Forelimb muscle (tissue), 1 donor: ENCODE measurements at regions not wholly inside any gene's neighbourhood (a gene's known extent, or its start where the extent isn't known, plus 50 kb on each side); places are given as distances from the start of the nearest gene placed in this dataset.

ENCODE experiments used
- DNase-seq: peaks from one replicate; pipeline ENCODE4 v3.0.0-alpha.2; 2013; ENCODE audit warnings: low read depth

DNA sequence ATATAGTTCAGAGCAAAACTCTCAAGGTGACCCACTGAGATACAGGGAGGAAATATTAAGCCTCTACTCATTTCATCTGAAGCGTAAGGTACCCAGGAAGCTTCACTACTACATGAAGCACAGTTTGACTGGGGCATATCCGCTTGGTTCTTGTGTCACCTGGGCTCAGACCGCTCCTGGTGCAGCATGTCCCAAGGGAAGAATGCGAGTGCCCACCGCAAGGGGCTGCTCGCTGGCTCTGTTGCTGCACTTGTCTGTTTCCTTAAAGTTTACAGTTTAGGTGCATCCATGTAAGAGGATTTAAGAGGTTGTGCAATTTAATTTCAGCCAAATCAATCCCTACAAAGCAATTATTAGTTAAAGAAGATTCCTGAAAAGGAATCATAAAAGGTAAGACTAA lies 507.8 kb downstream of the FBXO15 start:
- DNase-seq = no peak

DNA sequence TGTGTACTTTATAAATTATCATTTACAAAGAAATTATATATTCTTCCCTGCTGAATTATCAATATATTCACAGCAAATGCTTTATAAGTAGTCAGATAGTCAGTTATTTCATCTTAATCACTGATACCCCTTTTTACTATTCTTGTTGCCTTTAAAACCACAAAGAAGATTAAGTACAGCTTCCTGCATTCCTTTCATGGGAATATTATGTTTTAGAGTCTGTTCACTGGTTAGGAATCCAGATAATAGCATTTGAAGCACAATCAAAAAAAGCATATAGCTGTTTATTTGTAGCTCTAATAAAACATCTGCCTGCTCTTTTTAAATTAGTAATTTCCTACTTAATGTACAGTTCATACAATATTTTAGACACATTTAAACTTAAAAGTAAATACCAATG lies 508.9 kb downstream of the FBXO15 start:
- DNase-seq = no peak

DNA sequence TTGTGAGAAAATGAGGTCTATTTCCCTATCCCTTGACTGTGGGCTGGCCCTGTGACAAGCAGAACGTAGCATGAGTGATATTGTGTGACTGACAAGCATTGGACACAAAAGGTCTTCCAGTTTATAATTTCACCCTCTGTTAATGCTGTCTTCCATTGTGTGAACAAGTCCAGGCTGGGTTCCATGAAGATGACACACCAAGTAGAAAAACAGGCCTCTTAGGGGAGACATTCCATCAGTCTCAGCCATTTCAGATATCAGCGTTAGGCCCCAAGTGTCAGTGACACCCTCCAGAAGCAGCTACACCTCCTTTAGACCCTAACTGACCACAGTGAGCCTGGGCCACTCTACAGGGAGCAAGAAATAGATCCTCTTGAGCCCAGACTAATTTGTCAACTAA lies 511.3 kb downstream of the FBXO15 start:
- DNase-seq = no peak

DNA sequence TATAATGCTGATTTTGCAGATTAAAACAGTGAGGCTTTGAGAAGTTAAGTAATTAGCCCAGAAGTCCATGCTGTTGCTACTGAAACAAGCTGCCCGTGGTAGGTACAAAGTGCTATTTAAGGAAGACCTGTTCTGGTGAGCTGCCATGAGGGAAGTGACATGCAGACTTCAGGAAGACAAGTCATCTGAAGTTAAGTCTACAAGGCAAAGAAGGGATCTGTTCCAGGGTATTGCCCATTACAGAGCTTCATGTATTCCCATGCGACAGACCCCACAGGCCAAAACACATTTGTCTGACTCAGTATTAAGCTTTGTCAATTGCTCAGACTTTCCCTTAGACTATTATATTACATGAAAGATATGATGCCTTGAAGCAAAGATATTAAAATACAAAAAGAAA lies 520.8 kb downstream of the FBXO15 start:
- DNase-seq = no peak

DNA sequence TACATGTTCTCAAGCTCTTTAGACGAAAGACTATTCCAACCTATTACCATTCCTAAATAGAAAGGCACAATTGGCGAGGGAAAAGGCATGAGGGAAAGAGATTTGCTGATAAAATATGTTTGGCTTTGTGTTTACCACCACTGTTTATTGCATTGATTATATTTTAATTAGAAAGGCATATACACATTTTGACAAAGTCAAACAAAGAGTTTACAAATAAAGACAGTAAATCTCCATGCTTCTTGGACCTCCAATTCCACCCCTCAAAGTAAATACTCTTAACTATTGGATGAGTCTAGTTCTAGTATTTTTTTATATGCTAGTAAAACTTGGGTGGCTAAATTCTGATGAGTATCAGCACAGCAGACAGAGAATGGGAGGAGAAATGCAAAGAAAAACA lies 521.4 kb downstream of the FBXO15 start:
- no peak for DNase-seq

DNA sequence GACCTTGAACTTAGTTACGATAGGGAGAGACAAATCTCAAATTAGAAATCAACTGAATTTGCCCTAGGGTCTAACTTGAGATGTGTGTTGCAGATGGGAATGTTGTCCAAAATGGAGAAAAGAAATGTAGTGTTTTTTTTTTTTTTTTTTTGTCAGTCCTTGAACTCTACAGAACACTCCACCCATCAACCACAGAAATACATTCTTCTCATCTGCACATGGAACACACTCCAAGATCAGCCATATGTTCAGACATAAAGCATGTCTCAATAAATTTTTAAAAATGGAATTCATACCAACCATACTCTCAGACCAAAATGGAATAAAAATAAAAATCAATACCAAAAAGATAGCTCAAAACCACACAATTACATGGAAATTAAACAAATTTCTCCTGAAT lies 526.5 kb downstream of the FBXO15 start:
- DNase-seq = no peak

DNA sequence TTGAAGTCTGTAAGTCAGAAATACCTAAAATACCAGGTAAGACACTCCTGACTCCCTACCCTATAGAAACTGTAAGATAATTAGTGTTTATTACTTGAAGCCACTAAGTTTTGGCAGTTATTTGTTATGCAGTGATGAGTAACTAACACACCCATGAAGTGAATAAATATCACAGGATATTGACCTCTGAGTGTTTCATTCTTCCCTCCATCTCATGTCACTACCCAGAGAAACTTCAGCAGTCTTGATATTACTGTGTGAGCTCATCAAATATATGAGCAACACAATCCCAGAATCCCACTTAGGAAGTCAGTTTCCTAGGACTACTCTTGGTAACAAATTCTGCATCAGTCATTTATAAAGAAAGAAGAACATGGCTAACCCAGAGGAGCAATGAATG lies 529.7 kb downstream of the FBXO15 start:
- no peak for DNase-seq

DNA sequence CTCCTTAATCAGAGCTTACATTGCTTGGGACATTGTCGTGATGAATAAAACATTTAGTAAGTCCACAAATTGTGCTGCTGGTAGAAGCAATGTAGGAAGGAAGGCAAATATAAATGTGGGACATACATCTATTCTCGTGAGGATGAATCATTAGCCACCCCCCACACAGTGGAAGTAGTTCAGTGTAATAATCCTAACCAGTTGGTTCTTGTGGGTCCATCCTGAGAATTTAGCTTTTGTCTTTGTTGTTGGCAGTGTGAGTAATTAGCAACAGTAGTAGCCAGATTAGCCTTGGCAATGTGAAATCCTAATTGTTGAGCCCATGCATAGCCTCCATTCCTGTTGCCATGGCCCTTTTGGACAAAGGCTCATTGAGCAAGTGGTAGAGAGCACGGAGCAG lies 532.1 kb downstream of the FBXO15 start:
- no peak for DNase-seq

DNA sequence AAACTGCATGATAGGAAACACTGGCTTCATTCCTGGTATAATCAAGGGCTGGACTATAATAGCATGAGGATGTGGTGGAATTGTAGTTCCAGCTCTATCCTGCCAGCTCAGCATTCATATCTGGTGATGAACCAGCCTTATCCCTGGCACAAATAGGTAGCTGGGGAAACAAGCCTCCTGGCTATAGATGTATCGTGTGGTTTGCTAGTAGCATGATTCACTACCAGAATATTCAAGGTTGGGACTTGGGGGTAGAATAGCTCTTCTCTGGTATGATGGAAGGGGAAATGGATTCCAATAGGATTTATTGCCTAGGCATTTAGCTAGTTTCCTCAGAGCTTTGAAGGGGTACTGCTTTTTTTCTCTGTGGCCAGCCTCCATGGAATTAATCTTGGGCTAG lies 532.8 kb downstream of the FBXO15 start:
- DNase-seq = no peak

DNA sequence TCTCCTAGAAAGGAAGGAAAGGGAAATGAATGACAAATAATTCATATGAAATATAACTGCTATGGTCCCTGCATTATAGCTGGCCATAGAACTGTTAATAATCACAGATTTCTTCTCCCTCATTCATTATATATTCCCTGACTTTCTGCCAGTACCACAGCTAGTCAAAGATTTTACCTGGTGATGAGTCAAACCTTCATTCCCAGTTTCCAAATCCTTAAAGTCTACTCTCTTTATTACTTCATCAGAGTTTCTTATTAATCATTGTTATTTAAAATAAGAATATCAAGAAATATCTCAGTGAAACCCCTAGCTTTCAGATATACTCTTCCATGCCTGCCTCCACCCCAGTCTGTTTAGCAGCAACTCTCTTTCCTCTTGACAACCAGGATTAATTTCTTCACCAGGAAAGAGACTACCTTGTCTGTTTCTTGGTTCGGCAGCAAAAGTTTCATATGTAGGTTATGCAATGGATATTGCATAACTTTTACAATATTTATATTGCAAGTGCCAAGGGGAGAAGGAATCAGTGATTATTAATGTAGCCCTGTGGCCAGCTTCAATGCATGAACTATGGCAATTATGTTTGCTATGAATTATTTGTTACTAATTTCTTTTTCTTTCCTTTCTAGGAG lies 533.8 kb downstream of the FBXO15 start:
- no peak for DNase-seq

DNA sequence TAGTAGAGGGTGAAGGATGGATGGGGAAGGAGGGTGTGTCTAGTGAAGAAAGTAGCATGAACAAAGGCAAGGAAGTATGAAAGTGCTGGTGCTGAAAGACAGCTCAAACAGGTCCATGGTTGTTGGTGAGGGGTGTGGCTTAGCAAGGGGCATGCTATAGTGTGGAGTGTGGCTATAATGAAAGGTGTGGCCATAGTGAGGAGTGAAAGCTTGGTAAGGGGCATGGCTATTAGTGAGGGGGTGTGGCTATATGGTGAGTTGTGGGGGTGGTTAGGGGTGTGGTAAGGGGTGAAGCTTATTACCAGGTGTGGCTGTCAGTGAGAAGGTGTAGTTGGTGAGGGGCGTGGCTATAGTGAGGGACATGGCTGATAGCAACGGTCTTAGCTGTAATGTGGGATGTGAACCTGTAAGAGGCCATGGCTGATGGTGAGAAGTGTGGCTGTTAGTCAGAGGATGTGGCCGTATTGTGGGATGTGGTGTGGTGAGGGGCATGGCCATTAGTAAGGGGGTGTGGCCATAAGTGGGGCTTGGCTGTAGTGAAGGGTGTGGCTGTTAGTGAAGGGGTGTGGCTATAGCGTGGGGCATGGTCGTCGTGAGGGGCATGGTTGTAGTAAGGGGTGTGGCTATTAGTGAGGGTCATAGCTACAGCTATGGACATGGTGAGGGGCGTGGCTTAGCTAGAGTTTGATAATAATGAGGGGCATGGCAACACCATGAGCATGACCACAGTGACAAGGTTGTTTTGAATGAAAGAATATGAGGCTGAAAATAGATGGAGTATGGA lies 549.6 kb downstream of the FBXO15 start:
- DNase-seq = no peak

DNA sequence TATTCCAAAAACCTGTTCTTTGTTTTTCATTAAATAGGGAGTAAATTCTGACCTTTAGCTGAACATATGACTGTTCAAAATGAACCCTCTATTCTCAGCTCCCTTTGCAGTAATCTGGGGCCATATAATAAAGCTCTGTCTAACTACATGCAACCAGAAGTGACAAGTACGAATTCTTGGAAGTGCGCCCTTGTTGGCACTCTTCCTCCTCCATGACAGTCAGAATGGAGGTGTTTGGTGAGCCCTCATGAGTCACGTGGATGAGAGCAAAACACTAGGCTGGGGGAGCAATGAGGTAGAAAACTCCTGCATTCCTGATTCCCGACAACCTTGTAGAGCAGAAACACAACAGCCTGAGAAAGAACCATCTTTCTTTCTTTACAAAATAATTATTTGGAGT lies 552.9 kb downstream of the FBXO15 start:
- DNase-seq = no peak

DNA sequence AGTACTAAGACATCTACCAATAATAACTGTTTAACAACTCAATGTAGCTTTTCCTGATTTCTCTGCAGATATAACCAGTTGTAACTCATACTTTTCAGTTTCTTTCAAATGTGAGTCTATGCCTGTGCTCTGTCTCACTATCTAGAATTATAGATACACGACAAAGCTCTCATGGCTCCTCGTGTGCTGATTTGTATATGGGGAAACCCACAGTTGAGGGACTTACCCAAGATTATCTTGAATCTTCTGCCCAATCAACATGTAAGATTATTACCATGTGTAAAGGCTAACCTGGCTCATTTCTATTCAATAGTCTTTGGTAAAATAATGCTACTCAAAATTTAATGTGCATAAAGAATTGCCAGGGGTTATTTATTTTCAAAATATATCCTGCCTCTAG lies 554.4 kb downstream of the FBXO15 start:
- no peak for DNase-seq

DNA sequence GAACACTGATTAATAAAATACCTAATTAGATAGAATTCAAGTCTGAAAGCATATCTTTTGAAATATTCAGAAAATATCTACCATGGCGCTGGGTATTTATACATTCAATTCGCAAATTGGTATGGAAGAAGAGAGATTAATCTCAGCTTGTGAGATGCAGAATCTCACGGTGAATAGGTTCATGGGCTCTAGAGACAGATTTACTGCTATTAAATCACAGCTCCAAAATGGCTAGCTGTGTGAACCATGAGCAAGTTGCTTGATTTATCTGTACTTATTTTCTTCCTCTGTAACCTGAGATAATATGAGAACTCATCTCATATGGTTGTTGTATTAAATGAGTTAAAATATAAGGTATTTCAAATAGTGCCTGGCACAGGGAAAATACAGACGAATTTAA lies 556.7 kb downstream of the FBXO15 start:
- DNase-seq = no peak

DNA sequence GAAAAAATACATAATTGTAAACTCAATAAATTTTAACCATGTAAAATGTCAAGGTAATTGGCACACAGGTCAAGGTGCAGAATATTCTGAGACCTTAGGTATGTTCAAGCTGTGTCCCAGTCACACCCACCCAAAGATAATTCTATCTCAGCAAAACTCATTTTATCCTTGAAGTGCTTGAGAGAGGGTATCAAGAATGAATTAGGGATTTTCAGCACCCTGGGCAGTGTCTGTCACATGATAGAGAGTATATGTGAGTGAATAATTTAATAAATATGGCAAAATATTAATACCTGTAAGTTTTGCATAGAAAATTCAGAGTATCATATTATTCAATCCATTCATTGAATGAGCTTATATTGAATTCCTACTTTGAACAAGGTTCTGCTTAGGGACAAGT lies 567.9 kb downstream of the FBXO15 start:
- no peak for DNase-seq

DNA sequence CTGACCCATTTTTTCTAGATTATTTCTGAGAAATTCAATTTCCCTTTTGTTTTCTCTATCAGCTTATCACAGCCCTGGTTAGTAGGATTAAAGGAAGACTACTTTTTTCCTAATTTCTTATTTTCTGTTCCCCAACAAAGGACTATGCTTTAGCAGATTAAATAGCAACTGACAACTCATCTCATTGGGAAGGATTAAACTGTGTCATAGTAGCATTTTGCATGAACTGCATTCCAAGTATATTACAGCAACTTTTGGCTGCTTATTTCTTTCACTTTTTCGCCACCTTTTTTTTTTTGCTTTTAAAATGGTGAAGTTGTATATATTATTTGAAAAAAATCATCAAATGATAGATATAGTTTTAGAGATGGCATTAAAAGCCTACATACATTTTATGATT lies 570.3 kb downstream of the FBXO15 start:
- no peak for DNase-seq

DNA sequence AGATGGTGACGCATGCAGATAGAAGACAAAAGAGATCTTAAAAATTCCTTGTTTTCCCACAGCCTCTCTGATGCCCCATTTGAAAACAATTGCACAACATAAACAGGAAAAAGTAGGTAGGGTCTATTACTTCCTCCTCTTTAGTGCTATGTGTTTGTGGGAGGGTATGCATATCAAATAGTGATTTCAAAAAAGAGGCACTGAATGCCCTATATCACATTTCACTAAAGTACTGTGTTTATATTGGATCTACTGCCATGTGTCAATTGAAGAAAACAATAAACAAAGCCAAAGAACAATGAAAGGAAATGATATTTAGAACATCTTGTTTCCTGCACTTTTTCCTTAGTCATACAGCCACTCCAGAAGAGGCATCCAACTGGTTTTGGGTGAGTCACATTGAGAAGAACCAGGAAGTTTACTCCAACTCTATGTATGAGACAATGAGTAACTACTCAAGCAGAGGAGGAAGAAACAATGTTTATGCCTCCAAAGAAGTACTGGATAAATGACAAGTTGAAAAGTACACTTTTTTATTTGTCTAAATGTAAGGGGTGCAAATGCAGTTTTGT lies 583.6 kb downstream of the FBXO15 start:
- no peak for DNase-seq

DNA sequence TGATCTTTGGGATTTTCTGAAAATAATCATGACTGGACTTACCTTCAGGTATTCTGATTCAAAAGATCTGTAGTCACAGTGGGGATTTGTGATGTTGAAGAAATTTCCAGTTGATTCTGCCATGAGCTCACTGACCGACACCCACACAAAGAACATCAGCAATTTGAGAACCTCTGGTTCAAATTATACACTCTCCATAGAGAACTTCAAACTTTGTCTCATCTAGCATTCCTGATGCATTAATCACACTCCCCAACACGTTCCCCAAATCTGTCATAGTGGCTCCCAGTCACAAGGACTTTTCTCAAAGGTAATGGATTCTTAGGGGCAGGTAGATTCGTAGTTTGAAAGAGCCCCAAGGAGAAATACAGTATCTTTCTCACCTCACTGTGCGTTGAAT lies 584.3 kb downstream of the FBXO15 start:
- DNase-seq = no peak

DNA sequence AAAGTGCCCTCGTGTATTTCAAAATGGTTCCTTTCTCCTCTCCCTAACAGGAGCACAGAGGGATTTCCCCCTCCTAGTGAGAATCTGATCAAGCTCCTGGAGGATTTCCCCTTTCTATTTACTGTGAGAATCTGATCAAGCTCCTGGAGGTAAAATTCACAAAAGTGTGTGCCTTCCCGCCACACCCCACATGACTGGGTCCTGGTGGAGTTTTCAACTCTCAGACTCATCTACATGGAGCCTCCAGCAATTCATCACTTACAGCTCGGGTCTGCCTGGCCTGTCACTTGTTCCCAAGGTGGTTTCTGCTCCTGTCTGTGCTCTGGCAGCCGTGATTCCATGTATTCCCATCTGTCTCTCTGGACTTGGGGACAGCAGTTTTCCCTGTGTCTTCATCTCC lies 590.7 kb downstream of the FBXO15 start:
- no peak for DNase-seq

DNA sequence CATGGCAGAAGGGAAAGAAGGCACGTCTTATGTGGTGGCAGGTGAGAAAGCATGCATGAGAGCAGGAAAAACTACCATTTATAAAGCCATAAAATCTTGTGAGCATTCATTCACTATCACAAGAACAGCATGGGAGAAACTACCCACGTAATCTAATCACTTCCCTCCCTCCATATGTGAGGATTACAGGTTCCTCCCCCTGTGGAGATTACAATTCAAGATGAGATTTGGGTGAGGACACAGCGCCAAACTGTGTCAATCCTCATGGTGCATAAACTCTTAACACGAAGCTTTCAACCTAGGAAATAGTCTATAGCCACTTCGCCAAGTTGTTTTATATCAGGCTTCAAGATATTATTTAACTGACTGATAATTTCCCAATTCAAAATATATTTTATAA lies 595.5 kb downstream of the FBXO15 start:
- DNase-seq = no peak

DNA sequence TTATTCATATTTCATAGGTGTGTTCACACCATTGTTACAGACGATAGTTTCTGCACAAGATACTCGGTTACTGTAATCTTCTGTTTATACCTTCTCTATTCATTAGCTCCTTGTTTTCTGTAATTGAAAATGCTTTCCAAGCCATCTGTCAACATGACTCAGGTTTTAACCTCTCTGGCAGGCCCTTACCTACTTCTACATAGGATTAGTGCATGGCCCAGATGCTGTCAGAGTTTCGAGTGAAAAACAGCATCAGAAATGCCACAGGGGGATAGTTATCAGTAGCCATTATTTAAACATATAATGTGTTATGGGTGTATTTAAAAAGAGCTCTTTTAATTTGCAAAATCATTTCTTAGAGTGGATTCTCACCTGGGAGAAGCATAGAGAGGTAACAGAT lies 596.4 kb downstream of the FBXO15 start:
- no peak for DNase-seq

DNA sequence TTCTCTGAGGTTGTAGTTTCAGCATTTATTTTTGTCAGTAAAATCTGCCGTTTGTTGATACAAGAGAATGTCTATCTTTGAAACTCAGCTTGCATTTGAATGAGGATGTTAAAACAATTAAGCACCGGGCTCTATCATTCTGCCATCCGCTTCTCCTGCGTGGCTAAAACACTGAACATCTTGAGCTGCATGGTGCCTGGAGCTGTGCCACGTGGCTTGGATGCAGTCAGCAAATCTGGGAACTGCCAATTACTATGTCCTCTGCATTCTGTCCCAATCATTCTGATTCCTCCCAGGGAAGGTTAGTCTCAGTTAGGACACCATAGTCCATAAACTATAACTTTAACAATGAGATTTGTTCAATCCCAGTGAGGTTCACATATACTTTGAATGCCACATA lies 598.4 kb downstream of the FBXO15 start:
- no peak for DNase-seq

DNA sequence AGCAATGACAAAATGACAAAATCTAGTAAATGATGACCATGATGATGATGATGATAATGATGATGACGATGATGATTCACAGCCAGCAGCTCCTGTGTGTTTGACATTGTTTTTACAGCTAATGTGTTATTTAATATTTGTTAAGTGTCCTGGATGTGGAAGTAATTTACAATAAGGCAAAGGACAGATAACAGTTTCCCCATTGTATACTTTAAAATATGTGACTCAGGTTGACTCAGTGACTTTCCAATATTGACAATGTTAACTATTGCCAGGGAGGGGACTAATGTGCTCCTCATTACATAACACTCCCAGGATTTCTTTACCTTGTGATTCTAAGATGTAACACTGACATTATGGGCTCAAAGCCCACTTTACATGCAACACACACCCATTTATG lies 602.2 kb downstream of the FBXO15 start:
- DNase-seq = no peak

DNA sequence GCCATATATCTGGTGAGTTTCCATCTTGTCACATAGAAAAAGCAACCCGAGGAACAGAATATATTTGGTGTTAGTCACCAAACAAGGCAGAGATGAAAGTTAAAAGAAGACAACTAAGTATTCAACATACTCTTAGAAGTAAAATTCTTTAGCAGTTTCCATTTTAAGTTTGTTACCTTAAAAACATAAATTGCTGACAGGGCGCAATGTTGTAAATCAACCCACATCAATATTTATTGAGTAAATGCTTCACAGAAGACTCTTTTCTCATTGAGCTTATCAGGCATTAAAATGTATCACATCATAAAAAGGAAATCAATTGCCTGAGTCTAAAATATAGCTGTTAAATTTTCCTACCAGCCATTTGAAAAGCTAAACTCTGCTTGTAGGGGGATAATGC lies 603.0 kb downstream of the FBXO15 start:
- DNase-seq = no peak
